Suprapubic skin (tissue), 4 donors: ENCODE measurements at regions not wholly inside any gene's neighbourhood (a gene's known extent, or its start where the extent isn't known, plus 50 kb on each side); places are given as distances from the start of the nearest gene placed in this dataset.

Source experiments
- EP300 ChIP-seq: sonication (generic); formaldehyde crosslinking; IDR thresholded peaks from one replicate; pipeline ENCODE4 v1.6.1; 2017; ENCODE audit warnings: antibody characterized with exemption
- POLR2A ChIP-seq, 2 donors: fragments of 450-650 bp; IDR thresholded peaks; one replicate each; pipeline ENCODE4 v1.6.1; 2017; ENCODE audit warnings: antibody characterized with exemption in 2 of 2, mild to moderate bottlenecking in 2 of 2, moderate library complexity in 2 of 2
- POLR2AphosphoS5 ChIP-seq, 3 donors: sonication (generic); formaldehyde crosslinking; IDR thresholded peaks; one replicate each; pipeline ENCODE4 v1.6.1; 2017; ENCODE audit warnings: antibody characterized with exemption in 3 of 3
- TF ChIP-seq, protein P1 (sequence below), 2 donors: fragments of 200-600 bp in 1 of 2; fragments of 450-650 bp in 1 of 2; sonication (generic) in 1 of 2; IDR thresholded peaks; one replicate each; pipeline ENCODE4 v1.5.1; 2016 to 2019; ENCODE audit warnings: antibody characterized with exemption in 2 of 2, mild to moderate bottlenecking in 1 of 2, moderate library complexity in 1 of 2

DNA sequence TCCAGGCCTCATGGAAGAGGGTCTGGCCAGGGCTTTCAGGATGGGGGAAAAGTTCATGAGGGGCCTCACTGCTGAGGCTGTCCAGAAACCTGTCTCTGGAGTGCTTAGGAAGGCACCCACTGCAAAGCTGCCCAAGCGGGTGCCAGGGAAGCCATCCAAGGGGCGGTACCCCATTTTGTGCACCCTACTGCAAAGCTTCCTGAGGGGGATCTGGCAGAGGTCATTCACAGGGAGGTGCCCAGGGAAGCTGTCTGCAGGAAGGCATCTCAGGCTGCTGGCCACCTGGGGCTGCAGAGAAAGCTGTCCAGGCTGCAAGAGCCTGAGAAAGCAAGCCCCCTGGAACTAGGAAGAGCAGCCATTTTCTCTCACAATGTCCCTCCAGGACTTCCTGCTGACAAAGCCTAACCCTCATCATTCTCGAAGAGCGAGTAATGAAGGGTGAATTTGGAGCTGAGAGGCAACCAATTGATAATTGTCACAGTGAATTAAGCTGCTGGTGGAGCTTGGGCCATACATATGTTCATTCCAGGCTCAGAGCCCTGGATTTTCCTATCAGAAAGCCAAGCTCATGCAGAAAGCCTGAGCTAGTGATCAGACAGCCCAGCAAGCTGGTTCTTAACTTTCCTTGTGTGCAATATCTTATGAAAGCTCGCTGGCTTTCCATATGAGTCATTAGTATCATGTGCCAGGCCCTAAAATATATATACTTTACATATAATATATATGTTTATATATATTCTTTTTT is 62.2 kb upstream of the SLC22A16 start:
- no peak for TF ChIP-seq POLR2A (IDR thresholded peaks at IDR 0.05)
- TF ChIP-seq, protein P1, sequence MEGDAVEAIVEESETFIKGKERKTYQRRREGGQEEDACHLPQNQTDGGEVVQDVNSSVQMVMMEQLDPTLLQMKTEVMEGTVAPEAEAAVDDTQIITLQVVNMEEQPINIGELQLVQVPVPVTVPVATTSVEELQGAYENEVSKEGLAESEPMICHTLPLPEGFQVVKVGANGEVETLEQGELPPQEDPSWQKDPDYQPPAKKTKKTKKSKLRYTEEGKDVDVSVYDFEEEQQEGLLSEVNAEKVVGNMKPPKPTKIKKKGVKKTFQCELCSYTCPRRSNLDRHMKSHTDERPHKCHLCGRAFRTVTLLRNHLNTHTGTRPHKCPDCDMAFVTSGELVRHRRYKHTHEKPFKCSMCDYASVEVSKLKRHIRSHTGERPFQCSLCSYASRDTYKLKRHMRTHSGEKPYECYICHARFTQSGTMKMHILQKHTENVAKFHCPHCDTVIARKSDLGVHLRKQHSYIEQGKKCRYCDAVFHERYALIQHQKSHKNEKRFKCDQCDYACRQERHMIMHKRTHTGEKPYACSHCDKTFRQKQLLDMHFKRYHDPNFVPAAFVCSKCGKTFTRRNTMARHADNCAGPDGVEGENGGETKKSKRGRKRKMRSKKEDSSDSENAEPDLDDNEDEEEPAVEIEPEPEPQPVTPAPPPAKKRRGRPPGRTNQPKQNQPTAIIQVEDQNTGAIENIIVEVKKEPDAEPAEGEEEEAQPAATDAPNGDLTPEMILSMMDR (IDR thresholded peaks at IDR 0.05), result no peak
- no peak for TF ChIP-seq POLR2AphosphoS5 (IDR thresholded peaks at IDR 0.05)
- no peak for TF ChIP-seq EP300
